ENCODE measurements at regions not wholly inside any gene's neighbourhood (a gene's known extent, or its start where the extent isn't known, plus 50 kb on each side); places are given as distances from the start of the nearest gene placed in this dataset.

DNA sequence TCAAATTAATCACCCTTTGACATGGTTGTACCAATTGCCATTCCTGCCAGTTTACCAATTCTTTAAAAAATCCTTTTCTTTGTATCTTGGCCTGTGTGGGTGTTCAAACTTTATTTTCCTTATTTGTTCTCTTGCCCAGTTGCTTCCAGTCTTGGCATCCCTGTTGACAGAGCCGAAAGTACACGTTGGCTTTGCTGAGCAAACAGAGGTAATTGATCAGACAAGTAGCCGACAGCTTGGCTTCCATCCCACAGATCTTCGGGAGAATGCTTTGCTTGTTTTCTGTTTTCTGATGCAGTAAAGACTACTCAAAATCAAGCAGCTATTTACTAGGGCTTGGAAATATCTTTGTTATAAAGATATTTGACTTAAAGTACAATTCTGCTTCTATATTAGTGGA, 506.8 kb upstream of the SALL1 start:
- TF ChIP-seq GATA2 (IDR thresholded peaks at IDR 0.05; ENCODE audit: low read depth, low read length): no peak
- TF ChIP-seq GATA3 (IDR thresholded peaks at IDR 0.05; ENCODE audit: low read depth, low read length): no peak

Measured in SH-SY5Y (cell line).